Immature natural killer cell (primary cell): ENCODE measurements at regions not wholly inside any gene's neighbourhood (a gene's known extent, or its start where the extent isn't known, plus 50 kb on each side); places are given as distances from the start of the nearest gene placed in this dataset.

ENCODE experiments used
- DNase-seq, 3 donors: peaks; one replicate each; pipeline ENCODE4 v3.0.0; 2022; ENCODE audit warnings: mixed read lengths in 1 of 3
- H3K27ac Mint-ChIP-seq, 6 donors: one replicate each; pipeline ENCODE4 v1.8.0; 2020; ENCODE audit warnings: mixed read lengths in 6 of 6, mild to moderate bottlenecking in 5 of 6, inconsistent platforms in 4 of 6, moderate library complexity in 3 of 6
- H3K27me3 Mint-ChIP-seq, 3 donors: one replicate each; pipeline ENCODE4 v1.8.0; 2020 to 2021; ENCODE audit warnings: low read depth in 3 of 3, mild to moderate bottlenecking in 3 of 3, mixed read lengths in 3 of 3, moderate library complexity in 3 of 3, inconsistent platforms in 1 of 3
- H3K36me3 Mint-ChIP-seq, 3 donors: one replicate each; pipeline ENCODE4 v1.8.0; 2020; ENCODE audit warnings: mixed read lengths in 3 of 3, inconsistent platforms in 2 of 3, mild to moderate bottlenecking in 2 of 3
- H3K4me1 Mint-ChIP-seq, 2 donors: one replicate each; pipeline ENCODE4 v1.8.0; 2020; ENCODE audit warnings: inconsistent platforms in 2 of 2, mild to moderate bottlenecking in 2 of 2, mixed read lengths in 2 of 2, moderate library complexity in 1 of 2
- H3K4me3 Mint-ChIP-seq, 5 donors: one replicate each; pipeline ENCODE4 v1.8.0; 2020; ENCODE audit warnings: mild to moderate bottlenecking in 5 of 5, mixed read lengths in 5 of 5, inconsistent platforms in 3 of 5, moderate library complexity in 3 of 5
- H3K9me3 Mint-ChIP-seq, 6 donors: one replicate each; pipeline ENCODE4 v1.8.0; 2020; ENCODE audit warnings: mild to moderate bottlenecking in 6 of 6, mixed read lengths in 6 of 6, inconsistent platforms in 4 of 6, moderate library complexity in 3 of 6

GRCh38 chr1:229947968-229948367 lies 119.1 kb upstream of the GALNT2 start:
- H3K27me3 Mint-ChIP-seq = peaks cover 2 to 3% (median 2%) of the 10 kb centered on the region in 3 donors
- H3K4me1 Mint-ChIP-seq = no peaks in the 10 kb centered on the region
- DNase-seq = no peak
- no peaks in the 10 kb centered on the region for H3K36me3 Mint-ChIP-seq
- no peak overlapping the region for H3K4me3 Mint-ChIP-seq
- H3K27ac Mint-ChIP-seq = no peak overlapping the region
- H3K9me3 Mint-ChIP-seq = no peaks in the 10 kb centered on the region

GRCh38 chr1:229948438-229948837 lies 118.6 kb upstream of the GALNT2 start:
- Mint-ChIP-seq H3K9me3 (no peaks in the 10 kb centered on the region), H3K27ac (no peak overlapping the region), H3K4me3 (no peak overlapping the region), H3K36me3 (no peaks in the 10 kb centered on the region), H3K27me3 (peaks cover 2 to 3% (median 2%) of the 10 kb centered on the region in 3 donors), H3K4me1 (no peaks in the 10 kb centered on the region)
- DNase-seq = no peak

GRCh38 chr1:229949500-229949899 lies 117.5 kb upstream of the GALNT2 start:
- DNase-seq = no peak
- peaks cover 2 to 3% (median 2%) of the 10 kb centered on the region in 3 donors for H3K27me3 Mint-ChIP-seq
- no peak overlapping the region for H3K4me3 Mint-ChIP-seq
- H3K4me1 Mint-ChIP-seq = peaks cover 0 to 8% of the 10 kb centered on the region in 2 donors
- no peaks in the 10 kb centered on the region for H3K36me3 Mint-ChIP-seq
- H3K9me3 Mint-ChIP-seq = no peaks in the 10 kb centered on the region
- H3K27ac Mint-ChIP-seq = no peak overlapping the region

- peaks cover 0 to 8% of the 10 kb centered on the region in 2 donors for H3K4me1 Mint-ChIP-seq
- no peaks in the 10 kb centered on the region for H3K9me3 Mint-ChIP-seq
- H3K36me3 Mint-ChIP-seq = no peaks in the 10 kb centered on the region
- H3K27ac Mint-ChIP-seq = no peak overlapping the region
- H3K27me3 Mint-ChIP-seq = peaks cover 2 to 3% (median 2%) of the 10 kb centered on the region in 3 donors
- no peak overlapping the region for H3K4me3 Mint-ChIP-seq
- DNase-seq = no peak
Measured at GRCh38 chr1:229950020-229950419, 117.0 kb upstream of the GALNT2 start.

GRCh38 chr1:229950908-229951307 lies 116.1 kb upstream of the GALNT2 start:
- Mint-ChIP-seq H3K27ac (no peak overlapping the region), H3K9me3 (no peaks in the 10 kb centered on the region), H3K27me3 (peaks cover 0 to 7% (median 2%) of the 10 kb centered on the region in 3 donors), H3K4me3 (no peak overlapping the region), H3K36me3 (no peaks in the 10 kb centered on the region), H3K4me1 (peaks cover 0 to 8% of the 10 kb centered on the region in 2 donors)
- no peak for DNase-seq

- peaks cover 0 to 8% of the 10 kb centered on the region in 2 donors for H3K4me1 Mint-ChIP-seq
- H3K27me3 Mint-ChIP-seq = peaks cover 0 to 9% (median 2%) of the 10 kb centered on the region in 3 donors
- H3K9me3 Mint-ChIP-seq = no peaks in the 10 kb centered on the region
- H3K27ac Mint-ChIP-seq = no peak overlapping the region
- no peaks in the 10 kb centered on the region for H3K36me3 Mint-ChIP-seq
- H3K4me3 Mint-ChIP-seq = no peak overlapping the region
- DNase-seq = no peak
Measured at GRCh38 chr1:229951856-229952534, 115.0 kb upstream of the GALNT2 start.

GRCh38 chr1:229952670-229953520 lies 114.1 kb upstream of the GALNT2 start:
- no peak overlapping the region for H3K27ac Mint-ChIP-seq
- H3K4me1 Mint-ChIP-seq = peaks cover 0 to 8% of the 10 kb centered on the region in 2 donors
- DNase-seq = no peak
- no peak overlapping the region for H3K4me3 Mint-ChIP-seq
- peaks cover 0 to 9% (median 2%) of the 10 kb centered on the region in 3 donors for H3K27me3 Mint-ChIP-seq
- H3K36me3 Mint-ChIP-seq = no peaks in the 10 kb centered on the region
- H3K9me3 Mint-ChIP-seq = peaks cover 0 to 3% (median 0%) of the 10 kb centered on the region in 6 donors

GRCh38 chr1:229953736-229954326 lies 113.2 kb upstream of the GALNT2 start:
- Mint-ChIP-seq H3K4me3 (no peak overlapping the region), H3K27ac (no peak overlapping the region), H3K36me3 (no peaks in the 10 kb centered on the region), H3K4me1 (peaks cover 0 to 8% of the 10 kb centered on the region in 2 donors), H3K9me3 (peaks cover 0 to 4% (median 0%) of the 10 kb centered on the region in 6 donors), H3K27me3 (peaks cover 0 to 11% (median 2%) of the 10 kb centered on the region in 3 donors)
- no peak for DNase-seq

GRCh38 chr1:229964281-229964680 lies 102.8 kb upstream of the GALNT2 start:
- DNase-seq = no peak
- H3K27me3 Mint-ChIP-seq = peaks cover 8 to 10% (median 9%) of the 10 kb centered on the region in 3 donors
- no peaks in the 10 kb centered on the region for H3K36me3 Mint-ChIP-seq
- peaks cover 0 to 2% (median 0%) of the 10 kb centered on the region in 6 donors for H3K9me3 Mint-ChIP-seq
- no peak overlapping the region for H3K4me3 Mint-ChIP-seq
- H3K27ac Mint-ChIP-seq = no peak overlapping the region
- no peaks in the 10 kb centered on the region for H3K4me1 Mint-ChIP-seq

- Mint-ChIP-seq H3K4me1 (no peaks in the 10 kb centered on the region), H3K27me3 (peaks cover 8 to 10% (median 9%) of the 10 kb centered on the region in 3 donors), H3K27ac (no peak overlapping the region), H3K4me3 (no peak overlapping the region), H3K9me3 (peaks cover 0 to 8% (median 0%) of the 10 kb centered on the region in 6 donors), H3K36me3 (no peaks in the 10 kb centered on the region)
- DNase-seq = no peak
Measured at GRCh38 chr1:229970714-229971113, 96.3 kb upstream of the GALNT2 start.

- peaks cover 0 to 2% (median 0%) of the 10 kb centered on the region in 3 donors for H3K36me3 Mint-ChIP-seq
- H3K27me3 Mint-ChIP-seq = peaks cover 6 to 7% (median 7%) of the 10 kb centered on the region in 3 donors
- H3K9me3 Mint-ChIP-seq = peaks cover 0 to 8% (median 0%) of the 10 kb centered on the region in 6 donors
- no peak for DNase-seq
- H3K4me1 Mint-ChIP-seq = no peaks in the 10 kb centered on the region
- no peak overlapping the region for H3K4me3 Mint-ChIP-seq
- H3K27ac Mint-ChIP-seq = no peak overlapping the region
Measured at GRCh38 chr1:229971141-229971540, 95.9 kb upstream of the GALNT2 start.

GRCh38 chr1:229972600-229973296 lies 94.3 kb upstream of the GALNT2 start:
- no peak for DNase-seq
- no peak overlapping the region for H3K4me3 Mint-ChIP-seq
- H3K36me3 Mint-ChIP-seq = peaks cover 0 to 3% (median 0%) of the 10 kb centered on the region in 3 donors
- no peaks in the 10 kb centered on the region for H3K4me1 Mint-ChIP-seq
- peaks cover 0 to 8% (median 0%) of the 10 kb centered on the region in 6 donors for H3K9me3 Mint-ChIP-seq
- no peak overlapping the region for H3K27ac Mint-ChIP-seq
- H3K27me3 Mint-ChIP-seq = peaks cover 2 to 11% (median 4%) of the 10 kb centered on the region in 3 donors

GRCh38 chr1:229973297-229973612 lies 93.8 kb upstream of the GALNT2 start:
- Mint-ChIP-seq H3K27ac (no peak overlapping the region), H3K4me1 (no peaks in the 10 kb centered on the region), H3K36me3 (peaks cover 0 to 3% (median 0%) of the 10 kb centered on the region in 3 donors), H3K9me3 (peaks cover 0 to 8% (median 0%) of the 10 kb centered on the region in 6 donors), H3K27me3 (peaks cover 2 to 11% (median 2%) of the 10 kb centered on the region in 3 donors), H3K4me3 (no peak overlapping the region)
- DNase-seq = no peak
